ENCODE measurements at regions not wholly inside any gene's neighbourhood (a gene's known extent, or its start where the extent isn't known, plus 50 kb on each side); places are given as distances from the start of the nearest gene placed in this dataset.
A peak's percentile ranks its signal among the peaks of the same experiment; 100 is the strongest.

DNA sequence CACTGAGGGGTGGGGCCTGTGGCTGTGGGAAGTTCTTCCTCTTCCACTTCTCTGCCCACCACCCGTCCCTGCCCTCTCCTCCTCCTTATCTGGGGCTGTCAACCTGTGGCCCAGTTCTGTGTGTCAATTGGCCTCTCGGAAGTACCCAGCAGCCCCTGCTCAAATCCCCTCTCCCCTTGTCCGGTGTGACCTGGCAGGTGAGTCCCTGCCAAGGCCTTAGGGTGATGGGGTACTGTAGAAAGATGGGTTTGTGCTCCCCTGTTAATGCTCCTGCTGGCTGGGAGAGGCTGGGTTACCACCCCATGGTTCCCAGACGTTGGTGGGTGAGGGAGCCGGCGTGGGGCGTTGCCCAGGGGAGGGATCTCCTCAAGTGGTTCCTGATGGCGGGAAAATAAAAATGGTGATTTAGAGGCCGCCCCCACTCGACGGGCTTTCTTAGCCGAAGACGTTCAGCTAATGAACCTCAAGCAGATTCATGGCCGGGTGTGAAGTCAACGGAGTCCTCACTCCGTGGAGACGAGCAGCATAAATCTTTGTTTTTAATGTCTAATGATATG lies 141.2 kb downstream of the URI1 start:
- DNase-seq, result no peak

DNA sequence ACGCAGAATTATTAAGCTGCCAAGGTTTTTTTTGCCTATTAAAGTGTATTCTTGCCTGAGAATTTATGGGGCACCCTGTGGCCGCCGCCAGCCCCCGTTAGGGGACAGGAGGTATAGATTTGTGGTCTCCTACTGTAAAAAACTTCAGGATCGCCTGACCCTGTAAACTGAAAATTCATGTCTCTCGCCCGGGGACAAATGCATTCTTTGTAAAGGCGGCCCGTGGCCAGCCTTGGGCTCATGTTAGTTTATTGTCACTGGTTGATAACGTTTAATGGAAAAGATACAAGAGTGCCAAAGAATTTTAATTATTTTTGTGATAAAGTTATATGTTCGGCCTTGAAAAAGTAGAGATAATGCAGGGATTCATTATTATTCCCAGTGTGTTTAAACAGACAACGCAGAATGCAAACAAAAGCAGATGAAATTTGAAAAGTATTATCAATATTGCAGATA lies 141.7 kb downstream of the URI1 start:
- DNase-seq, result no peak

DNA sequence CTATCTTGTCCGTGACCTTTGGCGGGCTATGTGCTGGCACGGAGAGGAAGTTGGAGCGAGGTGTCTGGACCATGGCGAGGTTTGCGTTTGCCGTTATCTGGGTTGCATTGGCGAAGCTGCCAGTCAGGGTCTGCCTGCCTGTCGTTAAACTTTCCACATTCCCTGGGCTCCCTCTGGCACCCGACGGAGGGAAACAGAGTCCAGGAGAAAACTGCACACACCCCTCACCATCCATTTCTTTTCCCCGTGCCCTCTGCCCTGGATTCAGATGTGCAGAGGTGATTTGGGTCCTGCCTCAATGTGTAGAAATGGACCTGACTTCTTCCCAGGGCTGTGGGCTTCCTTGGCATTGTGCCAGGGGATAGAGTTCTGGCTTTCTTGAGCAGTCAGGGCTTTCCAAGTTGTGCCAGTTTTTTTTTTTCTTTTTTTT lies 142.4 kb downstream of the URI1 start:
- no peak for DNase-seq

DNA sequence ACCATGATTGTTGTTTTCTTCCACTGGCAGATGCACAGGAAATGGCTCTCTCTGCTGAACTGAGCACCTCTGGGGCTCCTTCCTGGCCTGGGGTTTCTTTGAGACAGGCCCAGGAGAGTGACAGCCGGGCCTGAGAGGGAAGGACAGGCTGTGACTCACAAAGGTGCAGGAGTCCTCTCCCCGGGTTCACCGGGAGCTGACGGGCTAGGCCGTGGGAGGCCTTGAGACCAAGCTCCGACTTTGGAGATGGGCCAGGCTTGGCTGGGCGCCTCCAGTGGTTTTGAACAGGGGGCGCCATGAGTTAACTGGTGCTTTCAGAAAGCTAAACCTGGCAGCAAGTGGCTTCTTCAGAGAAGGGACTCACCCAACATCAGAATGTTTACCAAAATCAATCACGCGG lies 143.4 kb downstream of the URI1 start:
- DNase-seq, result no peak

DNA sequence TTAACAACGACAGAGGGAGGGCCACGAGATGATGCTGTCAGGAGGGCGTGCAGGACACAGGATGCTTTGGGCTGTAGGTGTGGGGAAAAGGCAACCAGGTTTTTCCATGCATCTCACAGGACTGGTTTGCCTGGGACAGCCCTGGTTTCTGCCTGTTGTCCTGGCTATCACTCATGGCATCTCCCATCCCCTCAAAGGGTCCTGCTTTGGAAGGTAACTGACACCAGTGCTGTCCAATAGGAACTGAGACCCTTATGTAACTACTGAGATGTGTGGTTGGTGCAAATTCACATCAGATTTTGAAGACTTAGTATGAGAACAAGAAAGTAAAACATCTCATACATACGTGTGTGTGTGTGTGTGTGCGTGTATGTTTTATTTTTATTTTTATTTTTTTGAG lies 144.2 kb downstream of the URI1 start:
- no peak for DNase-seq

DNA sequence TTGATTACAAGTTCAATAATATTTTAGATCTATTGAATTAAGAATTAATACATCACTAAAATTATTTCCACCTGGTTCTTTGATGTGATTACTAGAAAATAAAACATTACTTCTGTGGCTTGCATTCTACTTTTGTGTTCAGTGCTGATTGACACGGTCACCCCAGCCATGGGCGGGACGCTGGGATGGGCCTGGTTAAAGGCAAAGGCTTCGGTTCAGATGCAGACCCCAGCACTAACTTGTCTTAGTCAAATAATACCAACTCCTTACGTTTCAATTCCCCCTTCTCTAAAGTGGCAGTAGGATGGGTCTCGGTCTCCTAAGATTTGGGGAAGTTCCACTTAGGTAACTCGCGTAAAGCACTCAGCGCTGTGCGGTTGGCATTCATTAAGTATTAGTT lies 144.9 kb downstream of the URI1 start:
- no peak for DNase-seq

DNA sequence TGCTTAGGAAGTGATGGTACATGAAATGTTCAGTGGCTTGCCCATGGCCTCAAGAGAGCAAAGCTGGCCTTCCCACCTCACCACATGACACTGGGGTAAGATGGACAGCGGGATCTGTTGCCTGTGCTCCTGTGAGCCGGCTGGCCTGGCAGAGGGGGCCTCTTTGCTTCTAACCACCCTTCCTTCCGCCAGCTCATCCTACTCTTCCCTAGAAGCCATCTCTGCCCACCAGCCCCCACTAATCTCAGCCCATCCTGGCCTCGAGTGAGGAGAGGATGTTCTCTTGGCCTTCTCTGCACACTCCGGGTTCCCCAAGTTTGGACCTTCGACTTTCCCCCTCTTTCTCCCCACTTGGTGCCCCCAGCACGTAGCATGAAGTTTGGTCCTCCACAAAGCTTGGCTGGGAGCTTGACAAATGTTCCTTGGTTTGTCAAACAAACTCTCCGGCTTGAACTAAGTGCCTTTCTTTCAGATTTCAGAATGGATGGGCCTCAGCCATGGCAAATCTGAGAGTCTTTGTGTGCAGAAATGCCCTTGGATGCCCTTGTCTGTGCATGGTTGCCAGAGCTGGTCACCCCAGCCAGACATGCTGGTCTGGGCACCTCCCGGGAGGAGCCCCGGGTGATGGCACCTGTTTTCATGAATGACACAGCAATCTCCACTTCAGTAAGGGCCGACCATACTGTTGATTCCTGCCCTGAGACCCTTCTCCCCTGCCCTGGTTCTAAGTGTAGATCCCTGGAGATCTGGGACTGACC lies 145.5 kb downstream of the URI1 start:
- DNase-seq, result no peak

DNA sequence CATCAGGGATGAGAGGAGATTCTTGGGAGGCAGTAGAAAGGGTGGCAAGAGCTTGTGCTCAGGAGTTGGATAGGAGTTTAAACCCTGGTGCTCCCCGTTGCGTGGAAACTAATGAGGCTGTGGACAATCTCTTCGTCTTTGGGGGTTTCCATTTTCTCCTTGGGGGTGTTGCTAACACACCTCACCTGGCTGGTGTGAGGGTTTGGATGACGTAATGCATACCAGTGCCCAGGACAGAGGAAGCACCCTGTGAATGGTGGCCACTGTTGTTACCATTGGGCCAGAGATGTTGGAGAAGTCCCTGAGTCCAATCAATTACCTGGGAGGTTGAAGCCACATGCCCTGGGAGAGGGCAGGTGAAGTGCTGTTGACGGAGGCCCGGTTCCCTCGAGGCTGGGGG lies 146.5 kb downstream of the URI1 start:
- no peak for DNase-seq

DNA sequence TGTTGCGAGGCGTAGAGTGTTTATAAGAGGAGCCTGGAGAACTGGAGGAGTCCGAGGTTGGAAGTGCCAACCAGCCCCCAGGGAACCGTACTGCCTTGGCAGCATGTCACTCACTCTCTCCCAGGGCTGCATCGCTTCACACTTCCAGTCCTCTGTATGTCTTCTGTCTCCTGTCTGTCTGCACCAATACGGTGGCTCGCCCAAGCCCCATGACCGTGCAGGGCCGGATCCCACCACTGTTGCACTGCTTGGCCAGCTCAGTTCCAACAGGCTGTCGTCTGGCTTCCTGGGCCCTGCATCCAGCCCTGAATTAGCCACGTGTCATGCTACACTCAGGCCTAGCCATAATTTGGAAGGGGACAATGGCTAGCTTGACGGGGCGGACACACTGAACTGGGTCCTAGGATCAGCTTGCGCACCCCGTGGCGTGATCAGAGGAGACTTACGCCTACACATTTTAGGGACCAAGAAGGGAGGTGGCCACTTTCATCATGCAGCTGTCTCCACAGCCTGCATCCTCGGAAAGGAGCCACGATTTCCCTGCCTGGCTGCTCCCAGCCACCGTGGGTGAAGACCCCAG lies 147.1 kb downstream of the URI1 start:
- DNase-seq, result no peak

DNA sequence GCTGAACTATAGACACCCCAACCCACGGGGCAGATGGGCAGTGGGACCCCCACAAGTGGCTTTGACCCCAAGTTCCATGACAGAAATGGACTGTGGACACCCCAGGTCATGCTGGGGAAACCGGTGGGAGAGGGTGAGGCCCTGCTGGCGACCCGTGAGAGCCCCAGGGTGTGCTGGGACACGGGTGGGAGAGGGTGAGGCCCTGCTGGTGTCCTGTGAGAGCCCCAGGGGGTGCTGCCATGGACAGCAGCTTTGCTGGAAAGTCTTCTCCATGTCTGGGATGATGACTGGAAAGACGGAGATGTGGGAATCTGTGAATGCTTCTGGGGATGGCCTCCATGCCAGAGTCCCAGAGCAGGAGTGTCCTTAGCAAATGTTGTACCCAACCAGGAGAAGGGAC lies 148.4 kb downstream of the URI1 start:
- DNase-seq, result no peak

DNA sequence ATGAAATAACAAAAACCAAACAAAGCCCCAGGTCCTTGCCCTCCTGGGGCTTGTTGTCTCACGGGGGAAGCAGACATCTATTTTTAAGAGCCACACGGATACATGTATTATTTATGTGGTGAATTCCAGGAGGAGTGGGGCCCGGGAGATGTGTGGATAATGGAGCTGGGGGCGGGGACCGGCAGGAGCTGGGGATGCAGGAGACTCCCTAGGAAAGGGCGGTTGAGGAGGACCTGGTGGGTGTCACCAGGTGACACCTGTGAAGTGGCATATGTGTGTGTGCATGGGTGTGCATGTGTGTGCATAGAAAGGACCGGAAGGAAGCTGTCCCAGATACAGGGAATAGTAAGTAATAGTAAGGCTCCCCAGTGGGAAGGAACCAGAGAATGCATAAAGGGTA lies 148.9 kb downstream of the URI1 start:
- DNase-seq, result no peak

DNA sequence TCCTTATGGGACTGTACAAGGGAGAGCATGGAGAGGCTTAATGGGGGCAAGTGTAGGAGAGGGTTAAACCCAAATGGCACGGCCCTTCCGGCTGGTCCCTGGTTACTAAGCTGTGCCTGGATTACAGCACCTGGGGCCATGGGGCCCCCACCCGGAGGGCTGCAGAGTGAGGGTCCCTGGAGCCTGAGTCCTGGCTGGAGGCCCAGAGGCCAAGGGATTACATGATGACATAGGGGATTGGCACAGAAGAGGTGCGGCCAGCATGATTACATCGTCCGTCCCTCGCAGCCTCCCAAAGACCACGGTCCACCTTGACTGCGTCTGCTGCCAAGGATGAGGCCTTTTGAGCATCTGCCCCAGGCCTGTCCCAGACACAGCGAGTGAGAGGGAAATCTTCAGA lies 149.4 kb downstream of the URI1 start:
- no peak for DNase-seq

DNA sequence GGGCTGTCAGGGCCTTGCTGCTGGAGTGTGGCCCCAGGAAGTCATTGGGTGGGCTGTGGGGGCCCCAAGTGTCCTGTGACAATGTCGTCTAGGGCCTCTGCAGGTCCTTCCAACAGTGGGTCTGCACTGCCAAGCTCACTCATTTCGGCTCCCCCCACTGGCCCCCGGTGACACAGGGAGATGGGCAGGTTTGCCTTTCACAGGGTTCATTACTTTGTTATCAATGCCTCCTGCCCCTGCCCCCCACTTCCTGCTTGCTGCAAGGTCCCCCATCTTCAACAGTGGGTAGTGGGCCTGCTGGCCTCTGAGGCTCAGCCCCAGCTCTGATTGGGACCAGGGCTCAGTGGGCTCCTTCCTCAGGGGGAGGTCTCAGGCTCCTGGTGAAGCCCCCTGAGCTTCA lies 149.8 kb downstream of the URI1 start:
- DNase-seq, result no peak

DNA sequence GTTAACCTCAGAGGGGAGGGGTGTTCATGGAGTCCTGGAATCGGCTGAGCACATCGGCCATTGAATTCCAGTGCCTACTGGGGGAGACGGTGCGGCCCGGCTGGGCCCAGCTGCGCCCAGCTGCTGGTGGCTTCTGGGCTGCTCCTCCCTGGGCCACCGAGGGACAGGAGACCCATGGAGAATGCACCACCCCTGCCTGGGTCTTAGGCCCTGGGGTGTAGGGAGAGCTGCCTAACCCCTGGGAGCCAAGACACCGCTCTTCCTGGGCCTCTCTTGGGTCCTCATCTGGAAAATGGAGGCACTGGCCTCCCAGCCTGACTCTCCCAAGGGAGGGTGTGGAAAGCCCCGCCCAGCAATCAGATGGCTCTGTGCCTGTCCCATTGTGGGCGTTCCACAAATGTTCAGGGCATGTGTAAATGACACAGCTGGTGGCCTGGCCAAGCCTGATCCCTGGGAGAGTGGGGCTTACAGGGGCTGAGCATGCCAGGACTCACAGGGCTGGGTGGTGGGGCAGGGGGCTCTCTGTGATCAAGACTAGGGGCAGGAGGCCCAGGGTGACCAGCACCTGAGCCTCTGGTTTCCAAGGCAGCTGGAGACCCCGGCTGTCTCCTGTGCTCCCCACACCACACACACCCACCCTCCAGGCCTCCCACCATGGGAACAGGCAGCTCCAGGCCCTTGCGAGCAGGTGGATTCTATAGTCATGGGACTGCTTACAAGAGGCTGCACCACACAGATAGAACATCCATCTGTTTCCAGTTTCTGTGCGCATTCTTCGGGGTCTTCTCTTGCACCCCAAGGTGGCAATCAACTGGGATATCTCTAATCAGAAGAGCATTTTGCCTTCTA lies 150.9 kb downstream of the URI1 start:
- peak; percentile 9 for DNase-seq

DNA sequence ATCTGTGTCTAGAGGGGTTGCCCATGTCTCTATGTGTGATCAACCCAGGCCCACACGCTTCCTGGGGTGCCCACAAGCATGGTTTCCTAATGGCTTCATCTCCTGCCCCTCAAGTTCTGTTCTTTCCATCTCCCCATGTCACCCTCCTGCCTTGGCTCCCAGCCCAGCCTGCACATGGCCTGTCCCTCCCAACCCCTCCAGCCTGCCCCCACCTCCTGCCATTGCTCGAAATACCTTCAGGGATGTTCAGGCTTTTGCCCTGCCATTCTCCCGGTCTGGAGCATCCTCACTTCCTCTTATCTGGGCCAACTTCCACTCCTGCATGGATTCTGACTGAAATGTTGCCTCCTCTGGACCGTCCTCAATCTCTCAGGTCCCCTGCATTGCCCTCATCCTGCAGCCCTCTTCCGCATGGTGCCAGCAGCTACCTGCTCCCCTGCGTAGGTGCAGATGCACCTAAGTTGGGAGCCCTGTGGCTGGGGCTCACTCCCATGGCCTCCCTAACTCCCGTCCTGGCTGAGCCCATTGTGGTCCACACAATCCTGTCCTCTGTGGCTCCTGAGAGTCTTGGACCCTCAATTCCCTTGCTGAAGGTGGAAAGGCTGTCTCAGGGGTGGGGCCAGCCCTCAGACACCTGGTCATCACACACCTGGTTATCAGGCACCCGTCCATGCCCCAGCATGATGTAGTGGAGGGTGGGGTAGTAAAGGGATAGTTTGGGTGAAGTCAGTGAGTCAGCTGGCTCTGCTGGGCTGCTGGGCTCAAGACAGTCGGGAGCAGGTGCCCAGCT lies 152.1 kb downstream of the URI1 start:
- no peak for DNase-seq

DNA sequence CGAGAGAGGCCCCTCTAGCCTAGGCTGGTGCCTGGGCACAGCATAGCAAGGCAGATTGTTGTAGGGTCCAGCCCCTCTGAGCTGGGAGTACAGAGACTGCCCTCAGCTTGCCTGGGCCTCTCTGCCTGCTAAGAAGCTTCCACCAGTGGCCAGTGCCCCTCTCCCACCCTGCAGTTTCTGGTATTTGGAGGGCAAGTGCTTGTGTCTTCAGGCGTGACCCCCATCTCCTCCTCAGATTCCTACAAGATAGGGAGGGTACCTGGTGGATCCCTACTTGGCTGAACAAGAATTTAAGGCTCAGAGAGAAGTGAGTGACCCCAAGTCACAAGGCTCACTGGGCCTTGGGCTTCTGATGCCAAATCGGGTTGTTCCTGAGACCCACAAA lies 152.7 kb downstream of the URI1 start:
- DNase-seq, result no peak

DNA sequence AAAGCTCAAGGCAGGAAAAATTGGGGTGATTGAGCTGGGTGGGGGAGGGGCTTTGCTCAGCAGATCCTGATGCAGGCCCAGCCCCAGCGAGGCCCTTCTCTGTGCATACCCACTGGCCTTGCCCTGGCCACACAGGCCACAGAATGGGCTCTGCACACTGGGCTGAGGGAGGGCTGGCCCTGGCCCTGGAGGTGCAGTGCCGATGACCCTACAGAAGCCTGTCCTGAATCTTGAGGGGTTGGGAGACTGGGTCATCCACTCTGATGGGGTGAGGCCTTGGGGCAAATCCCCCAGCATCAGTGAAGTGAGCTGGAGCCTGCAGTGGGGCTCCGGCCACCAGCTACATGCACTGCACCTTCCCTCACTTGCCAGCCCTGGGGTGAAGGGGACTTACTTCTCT lies 153.1 kb downstream of the URI1 start:
- no peak for DNase-seq

DNA sequence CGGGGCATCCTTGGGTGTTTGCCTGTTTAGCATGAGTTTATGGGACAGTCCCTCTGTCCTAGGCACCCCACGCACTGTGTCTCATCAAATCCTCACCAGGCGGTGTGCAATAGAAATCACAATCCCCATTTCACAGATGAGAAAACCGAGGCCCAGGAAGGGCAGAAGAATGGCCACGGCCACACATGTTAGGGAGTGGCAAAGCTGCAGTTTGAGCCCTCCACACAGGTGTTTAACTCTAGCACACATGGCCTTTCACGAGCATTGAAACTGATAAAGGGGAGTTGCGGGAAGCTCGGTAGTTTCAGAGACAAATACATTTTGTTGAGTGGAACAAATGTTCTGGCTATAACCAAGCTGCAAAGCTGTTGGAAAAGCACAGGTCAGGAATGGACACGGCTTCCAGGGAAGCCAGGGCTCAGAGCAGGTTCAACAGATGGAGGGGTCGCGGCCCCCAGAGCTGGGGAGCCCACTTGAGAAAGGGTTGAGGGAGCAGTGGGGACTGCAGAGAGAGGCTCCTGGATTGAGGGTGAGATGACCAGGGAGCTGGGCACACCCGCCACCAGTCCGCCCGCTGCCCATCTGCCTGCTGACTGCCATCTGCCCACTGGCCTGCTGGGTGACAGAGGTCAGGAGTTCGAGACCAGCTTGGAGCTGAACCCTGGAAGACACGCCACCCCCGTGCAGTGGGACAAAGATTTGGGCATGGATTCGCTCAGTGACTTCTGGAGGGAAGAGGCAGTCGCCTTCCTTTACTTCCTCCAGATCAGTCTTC lies 154.7 kb downstream of the URI1 start:
- DNase-seq, result no peak

DNA sequence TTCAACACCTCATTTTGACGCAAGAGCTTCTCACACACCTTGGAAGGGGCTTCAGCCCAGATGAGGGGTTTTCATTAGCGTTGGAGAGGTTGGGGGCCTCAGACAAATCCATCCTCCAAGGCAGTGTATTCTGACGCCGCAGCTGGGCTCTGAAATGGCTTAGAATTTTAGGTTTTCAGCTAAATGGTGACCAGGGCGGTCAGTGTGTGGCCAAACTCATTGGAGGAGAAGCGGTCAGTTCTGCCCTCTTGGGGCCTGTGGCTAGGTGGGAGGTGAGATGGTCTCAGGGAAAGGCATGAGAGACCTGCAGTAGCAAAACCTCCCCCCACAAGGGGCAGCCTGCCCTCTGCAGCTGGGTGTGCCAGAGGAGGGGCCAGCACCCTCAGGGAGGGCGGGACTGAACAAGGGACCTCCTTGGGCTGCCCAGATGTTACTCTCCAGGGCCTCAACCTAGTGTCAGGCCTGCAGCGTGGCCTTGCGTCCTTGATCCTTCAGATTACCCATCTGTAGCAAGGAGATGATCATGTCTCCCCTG lies 155.8 kb downstream of the URI1 start:
- DNase-seq, result no peak

DNA sequence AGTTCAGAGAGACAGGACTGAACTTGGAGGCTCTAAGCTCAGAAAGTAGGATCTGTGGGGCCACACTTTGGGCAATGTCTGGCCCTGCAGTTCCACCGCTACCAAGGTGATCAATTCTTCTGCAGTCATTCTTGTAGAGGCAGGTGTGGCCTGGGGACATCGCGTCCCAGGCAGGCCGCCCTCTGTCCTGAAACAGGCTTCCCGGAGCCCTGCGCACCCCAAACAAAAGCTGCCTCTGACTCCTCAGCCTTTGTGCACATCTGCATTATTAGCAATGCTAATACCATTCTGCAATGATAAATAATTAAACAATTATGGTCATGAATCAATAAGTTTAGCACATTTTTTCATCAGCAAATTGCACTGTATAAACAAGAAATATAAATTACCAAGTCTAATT lies 160.2 kb downstream of the URI1 start:
- DNase-seq, result no peak

DNA sequence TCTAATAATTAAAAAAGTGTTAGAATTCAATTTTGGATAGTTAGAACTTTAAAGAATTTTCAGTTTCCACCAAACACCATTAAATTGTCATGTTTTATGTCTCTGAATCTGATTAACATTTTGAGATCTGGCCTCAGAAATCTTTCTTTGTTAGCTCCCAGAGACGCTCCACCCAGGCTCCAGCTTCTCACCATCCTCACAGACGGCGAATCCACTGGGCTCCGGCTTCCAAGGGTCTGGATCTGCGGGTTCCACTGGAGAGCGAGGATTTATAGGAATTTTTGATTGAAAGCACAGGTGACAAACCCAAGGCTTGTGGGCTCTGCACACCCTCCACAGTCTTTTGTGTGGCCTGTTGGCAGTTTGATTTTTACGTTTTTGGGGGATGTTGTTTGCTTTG lies 160.6 kb downstream of the URI1 start:
- DNase-seq, result no peak
